GM23338 (cell line): ENCODE measurements at regions not wholly inside any gene's neighbourhood (a gene's known extent, or its start where the extent isn't known, plus 50 kb on each side); places are given as distances from the start of the nearest gene placed in this dataset.

Source experiments
- ATAC-seq: fragments of 200-7000 bp; cut with Tn5 transposase; 3 replicates; pipeline ENCODE4 v1.9.1; 2020
- DNase-seq: peaks from one replicate; pipeline ENCODE4 v3.0.0-alpha.2; 2015; ENCODE audit warnings: low spot score
- H2AFZ ChIP-seq: fragments of 200-600 bp; sonication (generic); 2 replicates; pipeline ENCODE4 v1.8.0; 2016; ENCODE audit warnings: antibody characterized with exemption, mild to moderate bottlenecking, moderate library complexity
- H3F3A ChIP-seq: fragments of 200-600 bp; sonication (generic); replicated peaks from 2 replicates; pipeline ENCODE4 v1.8.0; 2017; ENCODE audit warnings: antibody characterized with exemption, mixed run types, low read depth
- H3K27ac ChIP-seq: fragments of 200-600 bp; sonication (generic); 2 replicates; pipeline ENCODE4 v1.6.1; 2016; ENCODE audit warnings: low read depth
- H3K27me3 ChIP-seq: fragments of 200-600 bp; sonication (generic); 2 replicates; pipeline ENCODE4 v1.8.0; 2016; ENCODE audit warnings: mild to moderate bottlenecking, mixed run types, moderate library complexity; ENCODE audit not compliant: insufficient read depth
- H3K36me3 ChIP-seq: fragments of 200-600 bp; sonication (generic); 2 replicates; pipeline ENCODE4 v1.8.0; 2016; ENCODE audit warnings: mild to moderate bottlenecking; ENCODE audit not compliant: insufficient read depth
- H3K4me1 ChIP-seq: fragments of 200-600 bp; sonication (generic); 2 replicates; pipeline ENCODE4 v1.8.0; 2016; ENCODE audit warnings: mild to moderate bottlenecking, moderate library complexity; ENCODE audit not compliant: insufficient read depth
- H3K4me2 ChIP-seq: fragments of 200-600 bp; sonication (generic); 2 replicates; pipeline ENCODE4 v1.7.1; 2017; ENCODE audit warnings: mixed run types
- H3K4me3 ChIP-seq: fragments of 200-600 bp; sonication (generic); 2 replicates; pipeline ENCODE4 v1.6.1; 2016; ENCODE audit warnings: mixed run types
- H3K79me2 ChIP-seq: fragments of 200-600 bp; sonication (generic); replicated peaks from 2 replicates; pipeline ENCODE4 v1.8.0; 2017; ENCODE audit warnings: mild to moderate bottlenecking; ENCODE audit not compliant: insufficient read depth
- H3K9me2 ChIP-seq: fragments of 200-600 bp; sonication (generic); 2 replicates; pipeline ENCODE4 v1.8.0; 2017; ENCODE audit not compliant: insufficient read depth
- H4K20me1 ChIP-seq: fragments of 200-600 bp; sonication (generic); replicated peaks from 2 replicates; pipeline ENCODE4 v1.8.0; 2017; ENCODE audit warnings: mild to moderate bottlenecking; ENCODE audit not compliant: insufficient read depth
- H3K27ac Mint-ChIP-seq: 2 replicates; pipeline ENCODE4 v1.8.0; 2020; ENCODE audit warnings: inconsistent platforms, mild to moderate bottlenecking, moderate library complexity, mixed read lengths
- H3K27me3 Mint-ChIP-seq: 3 replicates; pipeline ENCODE4 v1.8.0; 2022; ENCODE audit warnings: low read depth, mild to moderate bottlenecking, moderate library complexity, mixed read lengths, inconsistent platforms; ENCODE audit not compliant: insufficient read depth, poor library complexity
- H3K36me3 Mint-ChIP-seq: 3 replicates; pipeline ENCODE4 v1.8.0; 2021; ENCODE audit warnings: low read depth, mild to moderate bottlenecking, inconsistent platforms, moderate library complexity, mixed read lengths
- H3K4me1 Mint-ChIP-seq: 3 replicates; pipeline ENCODE4 v1.8.0; 2020; ENCODE audit warnings: mild to moderate bottlenecking, inconsistent platforms, mixed read lengths
- H3K4me3 Mint-ChIP-seq: 3 replicates; pipeline ENCODE4 v1.8.0; 2021; ENCODE audit warnings: moderate library complexity, mild to moderate bottlenecking, inconsistent platforms, mixed read lengths
- H3K9me3 Mint-ChIP-seq: 3 replicates; pipeline ENCODE4 v1.8.0; 2020; ENCODE audit warnings: moderate library complexity, mild to moderate bottlenecking, inconsistent platforms, mixed read lengths
- CREB1 ChIP-seq: fragments of 250-450 bp; sonication (Bioruptor Pico); IDR thresholded peaks from 2 replicates; pipeline ENCODE4 v1.5.0; 2020; ENCODE audit warnings: low read depth, mild to moderate bottlenecking, moderate library complexity
- ETS1 ChIP-seq: IDR thresholded peaks from 2 replicates; pipeline ENCODE4 v1.6.1; 2016; ENCODE audit warnings: antibody characterized with exemption
- EZH2 ChIP-seq: fragments of 200-600 bp; sonication (generic); IDR thresholded peaks from one replicate; pipeline ENCODE4 v1.8.0; 2017; ENCODE audit warnings: antibody characterized with exemption, mild to moderate bottlenecking, low read depth; ENCODE audit not compliant: unreplicated experiment
- JUNB ChIP-seq: IDR thresholded peaks from one replicate; pipeline ENCODE4 v1.6.1; 2016; ENCODE audit warnings: antibody characterized with exemption; ENCODE audit not compliant: unreplicated experiment
- NANOG ChIP-seq: IDR thresholded peaks from 2 replicates; pipeline ENCODE4 v1.6.1; 2016; ENCODE audit warnings: antibody characterized with exemption, borderline replicate concordance
- REST ChIP-seq: IDR thresholded peaks from one replicate; pipeline ENCODE4 v1.6.1; 2018; ENCODE audit warnings: antibody characterized with exemption; ENCODE audit not compliant: unreplicated experiment
- STAT1 ChIP-seq: IDR thresholded peaks from one replicate; pipeline ENCODE4 v1.6.1; 2016; ENCODE audit warnings: antibody characterized with exemption; ENCODE audit not compliant: unreplicated experiment
- ZNF331 ChIP-seq: fragments of 250-450 bp; sonication (Bioruptor Pico); IDR thresholded peaks from 2 replicates; pipeline ENCODE4 v1.5.0; 2020; ENCODE audit warnings: low read depth, mild to moderate bottlenecking, moderate library complexity
- TF ChIP-seq, protein P1 (sequence below): fragments of 250-450 bp; sonication (Bioruptor Pico); IDR thresholded peaks from 2 replicates; pipeline ENCODE4 v1.5.0; 2020; ENCODE audit warnings: mild to moderate bottlenecking, moderate library complexity
- TF ChIP-seq, protein P2 (sequence below), 2 experiments: fragments of 200-600 bp in 1 of 2; sonication (generic) in 1 of 2; conservative IDR thresholded peaks; 2 replicates each; pipeline versions ENCODE4 v1.5.1 to v1.6.1; 2016 to 2017; ENCODE audit warnings: antibody characterized with exemption in 2 of 2, low read depth in 2 of 2, mild to moderate bottlenecking in 2 of 2, moderate library complexity in 1 of 2

DNA sequence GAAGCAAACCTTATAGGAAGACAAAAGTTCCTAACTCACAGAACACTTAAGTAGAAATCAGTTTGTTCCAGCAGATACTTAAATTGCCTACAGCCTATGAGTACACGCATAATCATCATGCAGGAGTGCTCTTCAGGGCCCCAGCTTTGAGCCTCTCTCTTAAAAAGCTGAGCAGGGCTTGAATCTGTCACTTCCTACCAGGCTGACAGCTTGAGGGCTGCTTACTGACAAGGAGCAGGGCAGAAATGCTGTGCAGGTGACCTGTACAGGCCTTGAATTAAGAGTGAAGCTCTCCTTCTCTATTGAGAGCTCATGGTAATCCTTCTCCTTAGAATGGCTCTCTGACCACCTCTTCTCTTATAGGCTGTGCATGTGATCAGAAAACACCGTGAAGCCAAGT is 66.5 kb upstream of the MAST4 start:
- Histone ChIP-seq H3K36me3 (no peaks in the 10 kb centered on the region), H3K4me2 (no peak overlapping the region), H3K4me1 (no peaks in the 10 kb centered on the region; the same call in 1 of the 2 replicates), H4K20me1 (no peaks in the 10 kb centered on the region), H2AFZ (no peak overlapping the region), H3F3A (no peaks in the 10 kb centered on the region), H3K27me3 (no peaks in the 10 kb centered on the region), H3K9me2 (0 out of 2 replicates have a peak, but pooled peaks cover 3% of the 10 kb centered on the region), H3K4me3 (no peak overlapping the region), H3K27ac (no peak overlapping the region), H3K79me2 (no peaks in the 10 kb centered on the region)
- ATAC-seq (no peak), DNase-seq (no peak)
- Mint-ChIP-seq H3K4me3 (no peak overlapping the region), H3K4me1 (peaks cover 4% of the 10 kb centered on the region; the same call in 2 of the 3 replicates), H3K36me3 (no peaks in the 10 kb centered on the region), H3K27me3 (peaks cover 3% of the 10 kb centered on the region), H3K9me3 (peaks cover 3% of the 10 kb centered on the region; the same call in 2 of the 3 replicates), H3K27ac (no peak overlapping the region)
- TF ChIP-seq ZNF331: no peak
- no peak for TF ChIP-seq EZH2
- TF ChIP-seq JUNB: no peak
- TF ChIP-seq, protein P1, sequence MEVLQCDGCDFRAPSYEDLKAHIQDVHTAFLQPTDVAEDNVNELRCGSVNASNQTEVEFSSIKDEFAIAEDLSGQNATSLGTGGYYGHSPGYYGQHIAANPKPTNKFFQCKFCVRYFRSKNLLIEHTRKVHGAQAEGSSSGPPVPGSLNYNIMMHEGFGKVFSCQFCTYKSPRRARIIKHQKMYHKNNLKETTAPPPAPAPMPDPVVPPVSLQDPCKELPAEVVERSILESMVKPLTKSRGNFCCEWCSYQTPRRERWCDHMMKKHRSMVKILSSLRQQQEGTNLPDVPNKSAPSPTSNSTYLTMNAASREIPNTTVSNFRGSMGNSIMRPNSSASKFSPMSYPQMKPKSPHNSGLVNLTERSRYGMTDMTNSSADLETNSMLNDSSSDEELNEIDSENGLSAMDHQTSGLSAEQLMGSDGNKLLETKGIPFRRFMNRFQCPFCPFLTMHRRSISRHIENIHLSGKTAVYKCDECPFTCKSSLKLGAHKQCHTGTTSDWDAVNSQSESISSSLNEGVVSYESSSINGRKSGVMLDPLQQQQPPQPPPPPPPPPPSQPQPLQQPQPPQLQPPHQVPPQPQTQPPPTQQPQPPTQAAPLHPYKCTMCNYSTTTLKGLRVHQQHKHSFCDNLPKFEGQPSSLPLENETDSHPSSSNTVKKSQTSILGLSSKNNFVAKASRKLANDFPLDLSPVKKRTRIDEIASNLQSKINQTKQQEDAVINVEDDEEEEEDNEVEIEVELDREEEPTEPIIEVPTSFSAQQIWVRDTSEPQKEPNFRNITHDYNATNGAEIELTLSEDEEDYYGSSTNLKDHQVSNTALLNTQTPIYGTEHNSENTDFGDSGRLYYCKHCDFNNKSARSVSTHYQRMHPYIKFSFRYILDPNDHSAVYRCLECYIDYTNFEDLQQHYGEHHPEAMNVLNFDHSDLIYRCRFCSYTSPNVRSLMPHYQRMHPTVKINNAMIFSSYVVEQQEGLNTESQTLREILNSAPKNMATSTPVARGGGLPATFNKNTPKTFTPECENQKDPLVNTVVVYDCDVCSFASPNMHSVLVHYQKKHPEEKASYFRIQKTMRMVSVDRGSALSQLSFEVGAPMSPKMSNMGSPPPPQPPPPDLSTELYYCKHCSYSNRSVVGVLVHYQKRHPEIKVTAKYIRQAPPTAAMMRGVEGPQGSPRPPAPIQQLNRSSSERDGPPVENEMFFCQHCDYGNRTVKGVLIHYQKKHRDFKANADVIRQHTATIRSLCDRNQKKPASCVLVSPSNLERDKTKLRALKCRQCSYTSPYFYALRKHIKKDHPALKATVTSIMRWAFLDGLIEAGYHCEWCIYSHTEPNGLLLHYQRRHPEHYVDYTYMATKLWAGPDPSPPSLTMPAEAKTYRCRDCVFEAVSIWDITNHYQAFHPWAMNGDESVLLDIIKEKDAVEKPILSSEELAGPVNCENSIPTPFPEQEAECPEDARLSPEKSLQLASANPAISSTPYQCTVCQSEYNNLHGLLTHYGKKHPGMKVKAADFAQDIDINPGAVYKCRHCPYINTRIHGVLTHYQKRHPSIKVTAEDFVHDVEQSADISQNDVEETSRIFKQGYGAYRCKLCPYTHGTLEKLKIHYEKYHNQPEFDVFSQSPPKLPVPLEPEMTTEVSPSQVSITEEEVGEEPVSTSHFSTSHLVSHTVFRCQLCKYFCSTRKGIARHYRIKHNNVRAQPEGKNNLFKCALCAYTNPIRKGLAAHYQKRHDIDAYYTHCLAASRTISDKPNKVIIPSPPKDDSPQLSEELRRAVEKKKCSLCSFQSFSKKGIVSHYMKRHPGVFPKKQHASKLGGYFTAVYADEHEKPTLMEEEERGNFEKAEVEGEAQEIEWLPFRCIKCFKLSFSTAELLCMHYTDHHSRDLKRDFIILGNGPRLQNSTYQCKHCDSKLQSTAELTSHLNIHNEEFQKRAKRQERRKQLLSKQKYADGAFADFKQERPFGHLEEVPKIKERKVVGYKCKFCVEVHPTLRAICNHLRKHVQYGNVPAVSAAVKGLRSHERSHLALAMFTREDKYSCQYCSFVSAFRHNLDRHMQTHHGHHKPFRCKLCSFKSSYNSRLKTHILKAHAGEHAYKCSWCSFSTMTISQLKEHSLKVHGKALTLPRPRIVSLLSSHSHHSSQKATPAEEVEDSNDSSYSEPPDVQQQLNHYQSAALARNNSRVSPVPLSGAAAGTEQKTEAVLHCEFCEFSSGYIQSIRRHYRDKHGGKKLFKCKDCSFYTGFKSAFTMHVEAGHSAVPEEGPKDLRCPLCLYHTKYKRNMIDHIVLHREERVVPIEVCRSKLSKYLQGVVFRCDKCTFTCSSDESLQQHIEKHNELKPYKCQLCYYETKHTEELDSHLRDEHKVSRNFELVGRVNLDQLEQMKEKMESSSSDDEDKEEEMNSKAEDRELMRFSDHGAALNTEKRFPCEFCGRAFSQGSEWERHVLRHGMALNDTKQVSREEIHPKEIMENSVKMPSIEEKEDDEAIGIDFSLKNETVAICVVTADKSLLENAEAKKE (CRISPR knock-in tag): no peak

GRCh38 chr5:66538126-66538525 is 58.1 kb upstream of the MAST4 start:
- H3K27ac ChIP-seq: no peak overlapping the region
- H4K20me1 ChIP-seq: no peaks in the 10 kb centered on the region
- H3K27ac Mint-ChIP-seq: no peak overlapping the region
- DNase-seq: no peak
- H3K4me2 ChIP-seq: no peak overlapping the region
- no peak overlapping the region for H3K4me3 ChIP-seq
- H3K4me1 ChIP-seq: no peaks in the 10 kb centered on the region
- no peaks in the 10 kb centered on the region for H3K79me2 ChIP-seq
- H3K36me3 Mint-ChIP-seq: no peaks in the 10 kb centered on the region
- no peak overlapping the region for H3K4me3 Mint-ChIP-seq
- H3F3A ChIP-seq: no peaks in the 10 kb centered on the region
- H3K27me3 Mint-ChIP-seq: no peaks in the 10 kb centered on the region
- H3K9me2 ChIP-seq: 0 out of 2 replicates have a peak, but pooled peaks cover 4% of the 10 kb centered on the region
- H3K36me3 ChIP-seq: no peaks in the 10 kb centered on the region
- no peak overlapping the region for H2AFZ ChIP-seq
- no peaks in the 10 kb centered on the region for H3K9me3 Mint-ChIP-seq
- no peaks in the 10 kb centered on the region for H3K4me1 Mint-ChIP-seq
- no peaks in the 10 kb centered on the region for H3K27me3 ChIP-seq
- ATAC-seq: no peak
- TF ChIP-seq NANOG: no peak
- TF ChIP-seq ETS1: no peak
- TF ChIP-seq, protein P2, sequence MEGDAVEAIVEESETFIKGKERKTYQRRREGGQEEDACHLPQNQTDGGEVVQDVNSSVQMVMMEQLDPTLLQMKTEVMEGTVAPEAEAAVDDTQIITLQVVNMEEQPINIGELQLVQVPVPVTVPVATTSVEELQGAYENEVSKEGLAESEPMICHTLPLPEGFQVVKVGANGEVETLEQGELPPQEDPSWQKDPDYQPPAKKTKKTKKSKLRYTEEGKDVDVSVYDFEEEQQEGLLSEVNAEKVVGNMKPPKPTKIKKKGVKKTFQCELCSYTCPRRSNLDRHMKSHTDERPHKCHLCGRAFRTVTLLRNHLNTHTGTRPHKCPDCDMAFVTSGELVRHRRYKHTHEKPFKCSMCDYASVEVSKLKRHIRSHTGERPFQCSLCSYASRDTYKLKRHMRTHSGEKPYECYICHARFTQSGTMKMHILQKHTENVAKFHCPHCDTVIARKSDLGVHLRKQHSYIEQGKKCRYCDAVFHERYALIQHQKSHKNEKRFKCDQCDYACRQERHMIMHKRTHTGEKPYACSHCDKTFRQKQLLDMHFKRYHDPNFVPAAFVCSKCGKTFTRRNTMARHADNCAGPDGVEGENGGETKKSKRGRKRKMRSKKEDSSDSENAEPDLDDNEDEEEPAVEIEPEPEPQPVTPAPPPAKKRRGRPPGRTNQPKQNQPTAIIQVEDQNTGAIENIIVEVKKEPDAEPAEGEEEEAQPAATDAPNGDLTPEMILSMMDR (conservative IDR thresholded peaks at IDR 0.05; ENCODE audit: low read depth in 2 of 2): no peak
- no peak for TF ChIP-seq EZH2
- no peak for TF ChIP-seq JUNB
- TF ChIP-seq REST: no peak
- TF ChIP-seq STAT1: no peak
- TF ChIP-seq CREB1: no peak
